Tibial artery (tissue), 4 donors: ENCODE measurements at regions not wholly inside any gene's neighbourhood (a gene's known extent, or its start where the extent isn't known, plus 50 kb on each side); places are given as distances from the start of the nearest gene placed in this dataset.

Experiments used
- DNase-seq, 2 donors: peaks; one replicate each; pipeline ENCODE4 v3.0.0-alpha.2; 2019
- H3K27ac ChIP-seq, 2 donors: fragments of 200-600 bp; sonication (generic) in 1 of 2; 1 replicate in 1 of 2; 2 replicates in 1 of 2; pipeline ENCODE4 v1.5.1; 2018 to 2019; ENCODE audit warnings: mild to moderate bottlenecking in 1 of 2
- H3K27me3 ChIP-seq, 2 donors: fragments of 200-600 bp; sonication (generic) in 1 of 2; one replicate each; pipeline versions ENCODE4 v1.5.1 to v1.6.0; 2016 to 2019
- H3K36me3 ChIP-seq, 3 donors: fragments of 200-600 bp; sonication (generic) in 2 of 3; one replicate each; pipeline ENCODE4 v1.5.1; 2016 to 2019; ENCODE audit warnings: mild to moderate bottlenecking in 2 of 3
- H3K4me1 ChIP-seq, 4 donors: fragments of 200-600 bp; sonication (generic) in 2 of 4; 1 replicate in 3 of 4; 2 replicates in 1 of 4; pipeline ENCODE4 v1.5.1; 2016 to 2019
- H3K4me3 ChIP-seq, 2 donors: fragments of 200-600 bp; sonication (generic) in 1 of 2; 1 replicate in 1 of 2; 2 replicates in 1 of 2; pipeline ENCODE4 v1.5.1; 2018 to 2019; ENCODE audit warnings: mild to moderate bottlenecking in 2 of 2
- H3K9me3 ChIP-seq, 3 donors: fragments of 200-600 bp; sonication (generic) in 1 of 3; one replicate each; pipeline ENCODE4 v1.5.1; 2016 to 2019
- CTCF ChIP-seq, 2 experiments: fragments of 200-600 bp in 1 of 2; fragments of 450-650 bp in 1 of 2; IDR thresholded peaks; one replicate each; pipeline ENCODE4 v1.5.1; 2017 to 2019; ENCODE audit warnings: antibody characterized with exemption in 2 of 2, mild to moderate bottlenecking in 1 of 2, moderate library complexity in 1 of 2
- intact Hi-C: fragments of 100-400 bp; cut with DNase I; formaldehyde crosslinking; loops from one replicate; pipeline ENCODE4 v1.15.0; 2023; ENCODE audit warnings: low total_unique reads

- DNase-seq: no peak
Observed at GRCh38 chr13:18991060-18991459, 190.6 kb downstream of the TUBA3C start.

GRCh38 chr13:18978447-18978846 lies 203.2 kb downstream of the TUBA3C start:
- TF ChIP-seq CTCF (IDR thresholded peaks at IDR 0.05): no peak
- DNase-seq: no peak
- no peaks in the 10 kb centered on the region for H3K36me3 ChIP-seq
- H3K9me3 ChIP-seq: peaks cover 0 to 4% (median 0%) of the 10 kb centered on the region in 3 donors
- H3K4me1 ChIP-seq: no peaks in the 10 kb centered on the region
- intact Hi-C loops: no loop called here
- no peaks in the 10 kb centered on the region for H3K27me3 ChIP-seq
- H3K4me3 ChIP-seq: no peak overlapping the region
- no peak overlapping the region for H3K27ac ChIP-seq

More at GRCh38 chr13:18991060-18991459, 190.6 kb downstream of the TUBA3C start:
- no peak for TF ChIP-seq CTCF (IDR thresholded peaks at IDR 0.05)
- Histone ChIP-seq H3K9me3 (peaks cover 0 to 9% (median 2%) of the 10 kb centered on the region in 3 donors), H3K27me3 (no peaks in the 10 kb centered on the region), H3K27ac (no peak overlapping the region), H3K4me1 (peaks cover 0 to 35% (median 13%) of the 10 kb centered on the region in 4 donors), H3K4me3 (no peak overlapping the region), H3K36me3 (no peaks in the 10 kb centered on the region)
- intact Hi-C loops: no loop called here

GRCh38 chr13:18977857-18978256 lies 203.8 kb downstream of the TUBA3C start:
- intact Hi-C loops: no loop called here
- TF ChIP-seq CTCF (IDR thresholded peaks at IDR 0.05): no peak
- H3K27ac ChIP-seq: no peak overlapping the region
- no peaks in the 10 kb centered on the region for H3K36me3 ChIP-seq
- H3K4me3 ChIP-seq: no peak overlapping the region
- no peaks in the 10 kb centered on the region for H3K27me3 ChIP-seq
- H3K9me3 ChIP-seq: no peaks in the 10 kb centered on the region
- DNase-seq: no peak
- H3K4me1 ChIP-seq: no peaks in the 10 kb centered on the region

DNA sequence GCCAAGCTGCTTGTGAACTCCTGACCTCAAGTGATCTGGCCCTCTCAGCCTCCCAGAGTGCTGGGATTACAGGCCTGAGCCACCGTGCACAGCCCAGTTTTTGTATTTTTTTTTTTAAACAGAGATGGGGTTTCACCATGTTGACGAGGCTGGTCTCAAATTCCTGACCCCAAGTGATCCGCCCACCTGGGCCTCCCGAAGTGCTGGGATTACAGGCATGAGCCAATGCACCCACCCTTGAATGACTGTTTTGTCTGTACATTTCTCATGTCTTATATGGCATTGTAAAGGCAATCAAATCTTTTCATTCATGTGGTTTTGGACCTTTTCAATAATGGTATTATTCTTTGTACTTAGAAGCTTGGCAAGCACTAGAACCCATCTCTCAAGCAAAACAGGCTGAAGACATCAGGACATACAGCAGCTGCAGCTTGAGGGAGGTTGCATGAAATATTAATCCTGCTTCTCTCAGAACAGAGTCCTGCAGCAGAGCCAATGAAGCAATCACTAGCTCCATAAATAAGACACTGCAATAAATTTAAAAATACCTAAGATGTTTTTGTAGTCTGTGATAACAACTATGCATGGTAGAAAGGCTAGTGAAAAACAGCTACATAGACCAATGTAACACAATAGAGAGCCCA lies 209.9 kb downstream of the TUBA3C start:
- H3K4me1 ChIP-seq: no peaks in the 10 kb centered on the region
- no peaks in the 10 kb centered on the region for H3K27me3 ChIP-seq
- H3K36me3 ChIP-seq: no peaks in the 10 kb centered on the region
- no peak overlapping the region for H3K27ac ChIP-seq
- no peak for TF ChIP-seq CTCF (IDR thresholded peaks at IDR 0.05)
- DNase-seq: no peak
- H3K4me3 ChIP-seq: no peak overlapping the region
- no peaks in the 10 kb centered on the region for H3K9me3 ChIP-seq
- intact Hi-C loops: no loop called here

DNA sequence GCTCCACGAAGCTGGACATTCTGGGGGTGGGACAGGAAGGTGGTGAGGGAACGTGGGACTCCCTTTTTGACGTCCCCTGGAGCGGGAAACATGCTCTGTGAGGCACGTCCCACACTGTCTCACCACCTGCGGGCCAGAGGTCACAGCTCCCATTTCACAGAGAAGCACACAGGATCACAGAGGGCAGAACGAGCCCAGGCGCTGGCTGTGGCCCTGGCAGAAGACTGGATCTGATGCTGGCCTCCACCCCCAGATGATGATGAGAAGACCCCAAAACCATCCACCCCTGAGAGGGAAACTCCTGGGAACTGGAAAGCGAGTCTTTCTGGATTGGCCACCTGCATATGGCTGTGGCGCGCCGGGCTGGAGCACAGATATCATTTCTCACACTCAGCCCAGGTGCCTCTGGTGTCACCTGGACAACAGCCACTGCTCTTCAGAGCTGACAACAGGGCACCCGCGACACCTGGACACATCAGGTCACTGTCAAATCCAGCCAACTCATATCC lies 216.2 kb downstream of the TUBA3C start:
- Histone ChIP-seq H3K4me1 (no peaks in the 10 kb centered on the region), H3K27ac (no peak overlapping the region), H3K4me3 (no peak overlapping the region), H3K36me3 (no peaks in the 10 kb centered on the region), H3K9me3 (no peaks in the 10 kb centered on the region), H3K27me3 (no peaks in the 10 kb centered on the region)
- DNase-seq: peak in 1 of 2 donors; percentile 57
- intact Hi-C loops: no loop called here
- TF ChIP-seq CTCF (IDR thresholded peaks at IDR 0.05): no peak
